ENCODE measurements at regions not wholly inside any gene's neighbourhood (a gene's known extent, or its start where the extent isn't known, plus 50 kb on each side); places are given as distances from the start of the nearest gene placed in this dataset.

GRCh38 chr10:78905015-78905956 lies 163.5 kb upstream of the ZMIZ1 start:
- TF ChIP-seq, protein P1, sequence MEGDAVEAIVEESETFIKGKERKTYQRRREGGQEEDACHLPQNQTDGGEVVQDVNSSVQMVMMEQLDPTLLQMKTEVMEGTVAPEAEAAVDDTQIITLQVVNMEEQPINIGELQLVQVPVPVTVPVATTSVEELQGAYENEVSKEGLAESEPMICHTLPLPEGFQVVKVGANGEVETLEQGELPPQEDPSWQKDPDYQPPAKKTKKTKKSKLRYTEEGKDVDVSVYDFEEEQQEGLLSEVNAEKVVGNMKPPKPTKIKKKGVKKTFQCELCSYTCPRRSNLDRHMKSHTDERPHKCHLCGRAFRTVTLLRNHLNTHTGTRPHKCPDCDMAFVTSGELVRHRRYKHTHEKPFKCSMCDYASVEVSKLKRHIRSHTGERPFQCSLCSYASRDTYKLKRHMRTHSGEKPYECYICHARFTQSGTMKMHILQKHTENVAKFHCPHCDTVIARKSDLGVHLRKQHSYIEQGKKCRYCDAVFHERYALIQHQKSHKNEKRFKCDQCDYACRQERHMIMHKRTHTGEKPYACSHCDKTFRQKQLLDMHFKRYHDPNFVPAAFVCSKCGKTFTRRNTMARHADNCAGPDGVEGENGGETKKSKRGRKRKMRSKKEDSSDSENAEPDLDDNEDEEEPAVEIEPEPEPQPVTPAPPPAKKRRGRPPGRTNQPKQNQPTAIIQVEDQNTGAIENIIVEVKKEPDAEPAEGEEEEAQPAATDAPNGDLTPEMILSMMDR (IDR thresholded peaks at IDR 0.05) = no peak
- TF ChIP-seq EZH2 (IDR thresholded peaks at IDR 0.05; ENCODE audit: borderline replicate concordance, insufficient read depth, low read depth, low read length, poor library complexity, severe bottlenecking) = no peak
